Inferior parietal cortex (tissue), 1 donor: ENCODE measurements at regions not wholly inside any gene's neighbourhood (a gene's known extent, or its start where the extent isn't known, plus 50 kb on each side); places are given as distances from the start of the nearest gene placed in this dataset.

Experiments
- DNase-seq: peaks from one replicate; pipeline ENCODE4 v3.0.0-alpha.2; 2016; ENCODE audit errors: extremely low spot score

DNA sequence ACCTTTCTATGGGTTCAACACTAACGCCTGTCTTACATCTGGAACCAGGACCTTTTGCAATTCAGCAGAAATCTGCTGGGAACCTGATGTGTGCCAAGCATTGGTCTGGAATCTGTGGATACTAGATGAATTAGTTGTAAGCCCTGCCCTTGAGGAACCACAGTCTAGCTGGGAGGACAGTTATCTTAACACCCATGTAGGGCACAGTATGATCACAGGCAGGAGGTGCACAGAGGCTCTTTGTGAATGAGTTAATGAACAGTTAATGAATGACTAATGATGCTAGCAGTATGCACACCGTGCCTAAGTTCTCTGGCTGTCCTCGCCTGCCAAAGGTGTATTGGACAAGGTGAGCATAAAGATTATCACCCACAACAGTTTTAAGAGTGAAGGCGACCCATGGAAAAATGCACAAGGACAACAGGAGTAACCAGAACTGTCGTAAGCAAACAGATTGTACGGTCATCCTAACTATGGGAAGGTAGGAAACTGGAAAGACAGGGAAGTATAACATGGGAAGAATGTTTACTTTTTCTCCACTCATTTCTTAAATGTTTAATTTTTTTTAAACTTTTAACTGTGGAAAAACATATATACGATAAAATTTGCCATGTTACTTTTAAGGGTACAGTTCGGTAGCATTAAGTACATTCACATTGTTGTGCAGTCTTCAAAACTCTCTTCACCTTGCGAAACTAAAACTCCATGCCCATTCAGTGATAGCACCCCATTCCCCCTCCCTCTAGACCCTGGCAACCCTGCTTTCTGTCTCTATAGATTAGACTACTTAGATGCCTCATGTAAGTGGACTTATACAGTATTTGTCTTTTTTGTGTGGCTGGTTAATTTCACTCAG lies 139.9 kb downstream of the CXCL12 start:
- DNase-seq, result no peak

DNA sequence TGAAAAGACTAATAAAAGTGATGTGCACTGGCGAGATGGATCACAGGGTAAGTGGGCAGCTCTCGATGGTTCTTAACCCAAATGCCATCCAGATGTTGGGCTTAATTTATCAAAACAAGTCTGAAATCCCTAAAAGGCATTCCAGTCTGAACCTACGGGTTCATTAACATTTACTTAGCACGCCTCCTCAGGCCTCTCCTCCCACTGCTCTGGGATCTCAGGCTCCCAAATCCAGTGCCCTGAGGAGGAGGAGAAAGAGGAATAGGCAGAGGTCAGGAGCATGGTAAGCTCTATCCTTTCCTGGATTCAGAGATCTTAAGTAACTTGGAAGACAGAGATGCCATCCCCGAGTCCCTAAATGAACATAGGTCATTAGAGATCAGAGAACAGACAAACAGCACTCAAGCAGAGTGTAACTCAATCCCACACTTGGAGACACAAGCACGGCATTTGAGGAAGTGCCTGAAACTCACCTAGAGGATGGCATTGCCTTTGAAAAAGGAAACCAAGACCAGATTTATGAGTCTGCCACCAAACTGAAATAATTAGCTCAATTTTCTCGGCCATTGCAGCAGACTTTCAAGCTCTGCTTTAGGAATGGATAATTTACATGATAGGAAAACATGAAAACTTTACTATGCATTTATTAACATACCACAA lies 140.9 kb downstream of the CXCL12 start:
- no peak for DNase-seq

DNA sequence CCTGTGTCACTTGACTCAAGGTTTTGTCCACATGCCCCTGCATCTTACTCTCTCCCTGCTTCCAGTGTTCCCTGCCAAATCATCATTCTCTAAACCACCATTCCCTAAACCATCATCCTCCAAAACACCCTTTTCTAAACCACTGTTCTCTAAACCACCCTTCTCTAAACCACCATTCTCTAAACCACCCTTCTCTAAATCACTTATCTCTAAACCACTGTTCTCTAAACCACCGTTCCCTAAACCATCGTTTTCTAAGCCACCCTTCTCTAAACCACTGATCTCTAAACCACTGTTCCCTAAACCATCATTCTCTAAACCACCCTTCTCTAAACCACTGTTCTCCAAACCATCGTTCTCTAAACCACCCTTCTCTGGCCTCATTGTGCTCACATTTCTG lies 142.1 kb downstream of the CXCL12 start:
- no peak for DNase-seq

DNA sequence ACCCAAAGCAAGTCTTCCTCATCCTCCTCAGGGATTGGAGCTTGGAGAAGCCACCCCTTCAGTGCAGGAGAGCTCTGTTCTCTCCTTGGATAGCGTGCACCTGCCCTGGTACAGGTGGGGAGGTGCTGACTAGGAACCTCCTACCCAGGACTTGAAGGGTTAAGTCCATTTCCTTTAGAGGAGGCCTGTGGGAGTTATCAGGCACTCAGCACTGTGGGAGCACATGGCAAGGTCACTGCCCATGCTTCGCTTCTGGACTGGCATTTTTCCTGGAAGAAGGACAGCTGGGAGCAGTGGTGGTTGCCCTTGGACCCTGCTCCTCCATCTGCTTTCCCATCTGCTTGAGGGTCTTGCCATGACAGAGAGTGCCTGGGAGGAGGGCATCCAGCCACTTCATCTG lies 142.8 kb downstream of the CXCL12 start:
- DNase-seq, result no peak

DNA sequence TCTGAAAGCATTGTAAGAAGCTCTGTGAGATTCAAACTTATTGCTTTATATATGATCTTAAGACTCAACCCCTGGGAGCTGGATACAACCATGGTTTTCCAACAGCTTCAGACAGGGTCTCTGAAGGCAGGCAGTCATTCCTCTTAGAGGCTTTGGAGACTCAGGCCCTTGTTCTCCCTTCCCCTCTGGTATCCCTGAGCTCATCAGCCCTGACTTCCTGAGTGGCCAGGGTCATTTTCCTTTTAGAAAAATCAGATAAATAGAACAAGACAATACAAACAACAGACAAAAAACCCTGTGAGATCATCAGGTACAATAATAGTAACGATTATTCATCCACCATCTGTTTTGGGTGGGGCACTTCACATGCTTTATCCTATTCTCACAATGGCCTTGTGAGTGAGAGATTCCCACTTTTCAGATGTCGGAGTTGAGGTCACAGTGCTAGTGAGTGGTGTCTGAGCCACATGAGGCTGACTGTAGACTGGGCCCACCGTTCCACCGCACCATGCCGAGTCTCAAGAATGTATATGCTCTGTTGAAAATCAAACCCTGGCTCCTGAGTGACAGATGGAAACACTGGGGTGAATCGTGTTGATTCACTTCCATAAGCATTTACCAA lies 144.2 kb downstream of the CXCL12 start:
- no peak for DNase-seq

DNA sequence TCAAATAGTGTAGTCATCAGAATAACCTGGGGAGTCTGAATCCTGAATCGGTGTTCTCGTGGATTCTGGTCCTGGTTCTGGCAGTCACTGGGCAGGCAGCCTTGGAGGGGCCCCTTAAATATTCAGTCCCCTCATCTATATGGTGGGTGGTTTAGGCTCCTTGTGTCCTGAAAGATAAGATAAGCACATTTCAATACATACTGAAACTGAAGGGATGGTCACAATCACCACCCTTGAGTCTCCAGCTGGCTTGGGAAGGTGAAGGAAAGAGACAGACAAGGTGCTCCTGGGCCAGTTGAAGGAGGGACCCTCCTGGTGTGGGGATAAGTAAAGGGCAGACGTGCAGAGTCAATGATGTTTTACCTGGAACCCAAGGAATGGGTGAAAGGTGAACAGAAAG lies 146.7 kb downstream of the CXCL12 start:
- DNase-seq, result no peak

DNA sequence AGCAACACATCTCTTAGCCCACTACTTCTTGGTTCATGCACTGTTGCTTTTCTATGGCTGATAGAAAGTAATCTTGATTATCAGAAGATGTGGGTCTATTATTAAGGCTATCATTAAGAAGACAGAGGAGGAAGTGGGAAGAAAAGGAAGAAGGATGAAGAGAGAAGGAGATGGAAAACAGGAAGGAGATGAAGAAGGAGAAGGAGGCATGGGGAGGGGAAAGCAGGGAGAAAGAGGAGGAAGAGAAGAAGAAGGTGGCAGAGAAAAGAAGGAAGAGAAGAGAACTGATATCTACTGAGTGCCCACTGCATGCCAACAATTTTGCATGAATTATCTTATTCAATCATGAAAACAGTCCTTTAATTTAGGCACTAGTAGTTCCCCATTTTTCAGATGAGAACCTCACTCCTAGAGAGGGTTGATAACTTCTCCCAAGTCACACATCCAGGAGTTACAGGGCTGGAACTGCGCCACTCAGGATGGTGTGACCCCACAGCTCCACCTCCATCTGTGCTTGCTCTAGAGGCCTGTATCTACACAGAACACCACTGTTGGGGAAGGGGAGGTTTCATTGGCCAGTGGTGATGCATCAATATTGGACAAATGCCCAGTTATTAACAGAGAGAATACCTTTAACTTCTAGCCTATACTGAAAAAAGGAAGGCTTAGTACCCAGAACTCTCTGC lies 147.4 kb downstream of the CXCL12 start:
- DNase-seq, result no peak

DNA sequence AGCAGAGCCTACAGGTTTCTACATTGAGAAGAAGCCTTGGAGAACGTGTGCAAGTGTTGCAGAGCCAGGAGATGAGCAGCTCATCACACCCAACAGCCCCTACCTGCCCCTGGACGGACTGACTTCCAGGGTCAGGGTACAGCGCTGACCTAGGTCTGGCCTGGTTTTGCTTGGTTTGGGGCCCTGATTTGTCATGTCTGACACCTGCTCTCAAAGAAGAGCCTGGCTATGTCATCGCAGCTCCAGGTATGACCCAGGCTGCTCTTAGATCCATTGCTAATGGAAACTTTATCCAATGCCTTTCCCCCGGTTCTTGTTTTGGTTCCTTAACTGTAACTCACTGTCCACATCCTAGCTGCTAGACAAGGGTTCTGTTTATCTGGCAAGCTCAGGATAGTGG lies 149.5 kb downstream of the CXCL12 start:
- no peak for DNase-seq

DNA sequence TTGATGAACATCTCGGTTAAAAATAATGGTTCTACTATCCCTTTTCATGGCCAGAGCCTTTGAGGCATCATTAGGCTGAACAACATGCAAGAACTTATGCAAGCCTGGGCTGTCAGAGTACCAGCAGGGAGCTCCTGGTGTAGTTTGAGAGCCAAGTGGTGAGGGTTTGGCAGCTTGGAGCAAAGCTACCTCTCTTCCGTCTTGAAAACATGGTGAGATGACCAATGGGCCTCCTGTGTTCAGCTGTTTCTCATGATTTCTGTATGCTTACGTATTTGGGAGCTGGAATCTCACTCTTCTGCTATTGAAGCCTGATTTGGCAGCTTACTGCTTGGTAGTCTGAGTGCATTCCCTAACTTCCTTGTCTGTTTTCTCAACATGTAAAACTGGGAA lies 150.4 kb downstream of the CXCL12 start:
- no peak for DNase-seq

DNA sequence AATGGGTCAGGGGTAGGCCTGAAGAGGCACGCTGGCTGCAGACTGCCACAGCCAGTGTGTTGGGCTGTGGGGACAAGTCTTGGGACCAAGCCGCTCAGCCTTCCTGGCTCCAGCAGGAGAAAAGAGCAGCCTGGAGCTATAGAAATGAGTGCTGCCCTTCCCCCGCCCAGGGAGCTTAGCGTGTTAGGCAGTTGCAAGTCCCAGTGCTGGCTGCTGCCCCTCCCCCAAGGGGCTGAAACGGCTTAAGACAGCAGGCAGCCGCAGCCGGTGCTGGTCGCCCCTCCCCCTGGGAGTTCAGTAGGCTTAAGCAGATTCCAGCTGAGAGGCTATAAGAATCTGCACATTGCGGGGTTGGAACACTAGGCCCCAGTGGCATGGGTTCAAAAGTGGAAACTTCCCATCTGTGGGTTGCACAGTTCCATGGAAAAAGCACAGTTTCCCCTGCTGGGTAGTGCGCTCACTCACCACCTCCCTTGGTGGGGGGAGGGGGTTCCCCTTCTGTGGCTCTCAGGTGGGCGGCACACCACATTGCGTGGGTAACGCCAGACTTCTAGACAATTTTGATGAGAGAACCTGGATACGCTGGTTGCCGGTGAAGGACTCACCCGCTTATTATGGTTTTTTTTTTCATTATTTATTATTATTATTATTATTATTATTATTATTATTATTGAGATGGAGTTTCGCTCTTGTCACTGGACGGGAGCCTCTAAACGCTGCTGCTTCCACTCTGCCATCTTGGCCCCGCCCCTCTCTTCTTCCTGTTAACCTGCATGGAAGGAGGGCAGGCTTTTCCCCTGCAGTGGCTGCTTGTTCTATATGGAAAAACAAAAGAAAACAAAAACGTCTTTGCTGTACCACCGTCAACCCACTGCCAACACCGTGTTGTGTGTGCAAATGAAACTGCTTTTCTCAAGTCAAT lies 151.1 kb downstream of the CXCL12 start:
- no peak for DNase-seq

DNA sequence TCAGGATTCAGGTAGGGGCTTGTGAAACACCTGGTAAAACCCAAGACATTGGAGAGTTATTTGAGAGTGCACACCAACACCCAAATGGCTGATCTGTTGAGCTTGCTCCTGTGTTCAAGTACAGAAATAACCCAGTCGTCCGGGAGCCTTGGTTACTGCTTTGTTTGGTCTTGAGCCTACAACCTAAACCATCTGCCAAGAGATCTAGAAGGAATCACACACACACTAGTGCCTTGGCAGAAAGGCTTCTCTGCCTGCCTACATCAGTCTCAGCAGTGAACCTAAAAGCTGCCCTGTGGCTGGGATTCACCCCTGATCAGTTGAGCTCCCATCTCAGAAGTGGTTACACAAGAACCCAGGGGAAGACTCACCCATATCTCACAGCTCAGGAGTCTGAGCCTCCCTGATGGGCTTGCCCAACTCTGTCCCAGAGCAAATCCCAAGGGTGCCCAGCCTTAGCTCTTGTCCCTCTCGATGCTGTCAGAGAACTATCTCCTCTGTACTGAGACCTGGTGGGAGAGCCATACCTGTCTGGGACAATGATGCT lies 167.6 kb downstream of the CXCL12 start:
- DNase-seq, result no peak

DNA sequence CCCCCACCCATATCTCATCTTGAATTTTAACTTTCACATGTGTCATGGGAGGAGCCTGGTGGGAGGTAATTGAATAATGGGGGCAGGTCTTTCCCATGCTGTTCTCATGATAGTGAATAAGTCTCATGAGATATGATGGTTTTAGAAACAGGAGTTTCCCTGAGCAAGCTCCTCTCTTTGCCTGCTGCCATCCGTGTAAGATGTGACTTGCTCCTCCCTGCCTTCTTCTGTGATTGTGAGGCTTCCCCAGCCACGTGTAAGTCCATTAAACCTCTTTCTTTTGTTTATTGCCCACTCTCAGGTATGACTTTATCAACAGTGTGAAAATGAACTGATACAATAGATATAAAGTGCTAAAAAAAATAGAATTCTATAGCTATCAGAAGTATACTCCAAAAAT lies 168.8 kb downstream of the CXCL12 start:
- no peak for DNase-seq

DNA sequence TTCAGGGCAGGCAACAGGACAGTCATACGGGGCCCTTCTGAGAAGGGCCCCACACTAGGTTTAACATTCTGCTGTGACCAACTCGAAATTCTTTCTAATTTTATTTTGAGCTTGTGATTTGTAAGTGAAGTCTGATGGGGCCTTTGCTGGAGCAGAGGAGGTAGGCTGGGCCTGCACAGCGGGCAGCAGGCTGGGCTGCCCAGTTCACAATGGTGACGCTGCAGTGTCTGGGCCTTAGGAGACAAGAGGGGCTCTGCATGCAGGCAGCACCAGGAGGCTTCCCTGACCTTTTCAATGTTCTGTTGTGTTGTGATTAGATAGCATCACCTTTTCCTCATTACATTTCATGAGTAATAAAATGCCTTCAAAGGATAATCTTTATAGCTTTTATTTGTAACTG lies 175.1 kb downstream of the CXCL12 start:
- no peak for DNase-seq

DNA sequence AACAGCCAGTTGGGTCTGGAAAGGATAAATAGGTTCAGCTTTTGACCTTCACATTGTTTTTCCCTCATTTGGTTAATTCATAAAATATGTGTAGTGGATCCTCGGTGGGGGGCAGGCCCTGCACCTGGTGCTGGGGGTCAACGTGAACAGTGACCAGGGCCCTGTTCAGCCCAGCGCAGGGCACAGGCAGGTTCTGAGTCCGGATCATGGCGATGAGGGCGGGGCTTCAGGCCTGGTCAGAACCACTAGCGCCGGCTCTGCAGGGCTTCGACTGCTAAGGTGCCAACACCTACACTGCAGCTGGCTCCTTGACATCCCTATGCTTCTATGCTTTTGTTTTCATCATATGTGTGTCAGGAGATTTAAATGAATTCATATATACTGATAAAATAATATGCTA lies 177.7 kb downstream of the CXCL12 start:
- DNase-seq, result no peak

DNA sequence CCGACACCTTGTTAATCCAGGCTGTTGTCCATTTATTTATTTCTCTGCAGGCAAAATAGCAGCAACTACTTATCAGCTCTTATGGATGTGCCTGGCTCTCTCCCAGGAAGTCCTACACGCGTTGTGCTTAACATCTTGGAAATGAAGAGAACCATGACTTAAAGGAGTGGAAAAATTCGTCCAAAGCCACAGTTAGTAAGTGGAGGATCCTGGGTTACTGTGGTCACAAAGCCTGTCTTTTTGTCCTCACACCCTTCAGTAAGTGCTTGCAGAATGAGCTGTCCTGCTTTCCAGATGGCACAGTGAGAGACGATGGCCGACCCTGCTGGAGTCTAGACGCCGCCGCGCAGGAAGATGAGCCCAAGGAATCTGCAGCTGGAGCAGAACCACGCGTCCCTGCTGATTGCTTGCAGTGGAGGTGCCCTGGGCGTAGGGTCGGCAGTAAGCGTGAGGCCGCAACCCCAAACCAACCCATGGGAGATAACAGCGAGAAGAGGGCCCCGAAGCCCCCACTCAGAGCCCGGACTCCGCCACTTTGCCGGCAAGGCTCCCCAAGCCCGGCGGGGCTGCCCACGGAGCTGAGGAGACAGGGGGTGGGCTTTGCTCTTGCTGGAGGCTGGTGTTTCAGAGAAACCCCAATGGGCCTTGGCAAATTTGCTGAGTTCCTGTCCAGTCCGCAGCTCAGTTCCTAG lies 178.6 kb downstream of the CXCL12 start:
- DNase-seq, result no peak

DNA sequence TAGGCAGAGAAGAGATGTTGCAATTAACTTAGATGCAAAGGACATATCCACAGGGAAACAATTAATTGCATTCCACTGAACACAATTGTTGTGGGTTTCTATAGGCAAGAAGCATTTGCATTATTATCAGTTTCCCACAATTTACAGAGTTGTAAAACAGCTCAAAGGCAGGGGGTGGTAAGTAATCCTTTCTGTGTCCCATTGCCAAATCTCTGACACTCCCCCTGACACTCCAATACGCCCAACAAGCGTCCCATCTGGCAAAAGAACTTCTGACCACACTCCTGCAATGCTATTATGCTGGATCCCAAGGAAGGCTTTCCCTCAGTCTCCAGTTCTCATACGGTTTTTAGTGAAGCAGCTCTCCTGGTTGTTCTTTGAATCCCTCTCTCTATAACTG lies 179.8 kb downstream of the CXCL12 start:
- no peak for DNase-seq

DNA sequence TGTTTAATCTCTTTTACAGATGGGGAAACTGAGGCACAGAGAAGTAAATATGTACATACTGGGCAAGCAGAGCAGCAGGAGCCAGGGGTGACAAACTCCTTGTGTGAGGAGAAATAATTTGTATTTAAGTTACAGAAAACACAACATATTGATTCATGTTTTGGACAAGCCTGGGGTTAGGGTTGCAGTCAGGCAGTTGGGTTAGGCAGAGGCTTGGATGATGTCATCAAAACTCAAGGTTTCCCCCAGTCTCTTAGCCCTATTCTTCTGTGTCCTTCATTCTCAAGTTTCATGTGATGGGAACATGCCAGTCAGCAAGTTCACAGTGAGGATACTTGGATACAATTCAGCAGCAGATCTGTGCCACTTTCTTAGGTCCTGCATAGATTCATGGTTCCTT lies 181.4 kb downstream of the CXCL12 start:
- DNase-seq, result no peak

DNA sequence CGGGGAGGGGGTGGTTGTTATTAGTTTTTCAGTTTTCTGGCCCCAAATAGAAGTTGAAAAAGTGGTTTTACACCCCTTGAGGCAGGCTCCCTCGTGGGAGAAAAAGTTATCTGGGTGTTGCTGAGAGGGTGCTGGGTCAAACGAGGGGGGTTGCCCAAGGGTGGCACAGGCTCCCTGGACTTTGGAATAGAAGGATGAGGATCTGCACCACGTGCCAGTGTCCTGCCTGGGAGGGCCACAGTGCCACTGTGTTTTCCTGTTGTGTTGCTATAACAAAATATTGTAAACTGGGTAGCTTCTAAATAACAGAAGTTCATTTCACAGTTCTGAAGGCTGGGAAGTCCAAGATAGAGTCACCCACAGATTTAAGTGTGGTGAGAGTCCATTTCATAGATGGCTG lies 181.9 kb downstream of the CXCL12 start:
- DNase-seq, result no peak

DNA sequence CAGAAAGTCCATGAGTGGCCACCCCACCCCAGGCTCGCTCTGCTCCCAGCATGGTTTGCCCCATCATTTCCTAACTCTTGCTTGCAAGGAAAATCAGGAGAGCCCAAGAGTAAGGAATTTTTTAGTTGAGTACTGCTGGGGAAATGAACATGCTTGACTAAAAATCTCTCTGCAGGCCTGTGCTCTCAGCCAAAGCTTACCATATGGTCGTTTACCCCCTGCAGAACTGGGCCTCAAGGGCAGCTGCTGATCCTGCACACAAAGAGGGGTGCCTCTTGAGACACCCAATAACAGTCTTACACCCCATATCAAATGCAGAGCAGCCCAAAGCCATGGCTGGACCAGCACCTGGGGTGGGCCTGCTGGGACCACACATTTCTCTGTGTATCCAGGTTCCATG lies 183.2 kb downstream of the CXCL12 start:
- no peak for DNase-seq

DNA sequence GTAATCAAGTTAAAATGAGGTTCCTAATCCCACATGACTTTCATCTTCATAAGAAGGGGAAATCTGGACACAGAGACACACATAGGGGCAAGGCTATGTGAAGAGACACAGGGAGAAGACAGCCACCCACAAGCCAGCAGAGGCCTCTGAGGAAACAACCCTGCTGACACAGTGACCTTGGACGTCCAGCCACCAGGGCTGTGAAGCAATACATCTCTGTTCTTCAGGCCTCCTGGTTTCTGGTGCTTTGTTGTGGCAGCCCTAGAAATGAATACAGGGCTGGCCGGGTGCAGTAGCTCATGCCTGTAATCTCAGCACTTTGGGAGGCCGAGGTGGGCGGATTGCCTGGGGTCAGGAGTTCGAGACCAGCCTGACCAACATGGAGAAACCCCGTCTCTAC lies 183.9 kb downstream of the CXCL12 start:
- no peak for DNase-seq
